HG03457 (cell line): ENCODE measurements at regions not wholly inside any gene's neighbourhood (a gene's known extent, or its start where the extent isn't known, plus 50 kb on each side); places are given as distances from the start of the nearest gene placed in this dataset.

Source experiments
- ATAC-seq: cut with Tn5 transposase; IDR thresholded peaks from one replicate; pipeline ENCODE4 v1.9.1; 2021; ENCODE audit warnings: moderate number of reproducible peaks; ENCODE audit not compliant: unreplicated experiment

DNA sequence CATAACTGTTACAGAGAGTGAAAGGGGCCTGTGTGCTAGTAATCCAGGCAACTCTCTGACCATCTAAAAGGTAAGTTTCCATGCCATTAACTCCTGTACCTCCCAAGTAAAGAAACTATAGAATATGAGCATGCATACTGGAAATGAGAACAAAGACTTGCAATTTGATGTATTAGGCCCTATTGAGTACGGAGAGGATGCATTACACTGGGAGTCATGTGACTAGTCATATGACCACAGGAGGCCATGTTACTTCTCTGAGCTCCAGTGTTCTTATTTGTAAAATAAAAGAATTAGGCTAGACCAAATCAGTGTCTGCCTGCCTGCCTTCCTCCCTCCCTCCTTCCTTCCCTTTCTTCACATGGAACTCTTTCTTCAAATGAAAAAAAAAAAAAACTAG lies 440.1 kb upstream of the CCDC196 start:
- no peak for ATAC-seq

DNA sequence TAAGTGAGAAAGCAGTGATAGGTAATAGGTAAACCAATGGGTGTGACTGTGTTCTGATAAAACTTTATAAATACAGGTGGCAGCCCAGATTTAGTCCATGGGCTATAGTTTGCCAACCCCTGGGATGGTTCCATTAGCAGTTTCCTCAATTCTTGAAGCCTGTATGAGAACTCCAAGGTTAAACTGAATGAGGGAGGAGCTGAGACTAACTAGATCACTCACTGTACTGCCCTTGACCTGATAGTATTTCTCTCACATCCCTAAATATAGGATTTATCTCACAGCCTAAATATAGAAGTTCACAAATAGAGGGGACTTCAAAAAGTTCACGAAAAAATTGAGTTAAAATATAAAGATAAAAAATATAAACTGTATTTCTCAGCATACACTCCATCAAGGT lies 439.6 kb upstream of the CCDC196 start:
- ATAC-seq, result no peak

DNA sequence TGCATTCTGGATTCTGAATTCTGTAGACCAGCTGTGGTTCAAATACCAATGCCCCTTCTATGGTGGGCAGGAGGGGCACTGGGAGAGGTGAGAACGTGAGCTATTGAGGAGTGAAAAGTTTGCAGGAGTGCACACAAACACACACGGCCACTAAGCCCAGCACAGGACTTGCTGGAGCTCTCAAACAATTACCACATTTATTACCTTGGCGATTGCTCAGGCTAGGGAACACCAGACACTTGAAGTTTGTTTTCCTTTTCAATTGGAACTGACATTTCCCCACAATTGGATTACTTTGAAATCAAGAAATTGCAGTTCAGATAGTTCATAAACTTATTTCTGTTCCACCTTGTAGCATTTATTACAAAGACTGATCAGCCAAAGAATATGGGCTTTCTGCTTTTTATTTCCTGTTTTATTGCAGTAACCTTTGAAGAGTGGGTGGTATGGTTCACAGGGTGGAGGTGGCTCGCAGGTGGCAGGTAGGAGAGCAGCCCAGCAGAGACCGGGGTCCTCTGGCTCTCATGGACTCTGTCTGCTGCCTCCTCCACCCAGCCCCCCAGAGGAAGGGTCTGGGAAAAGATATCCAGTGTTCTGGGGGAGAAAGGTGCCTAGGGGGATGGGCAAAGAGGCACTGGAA lies 429.8 kb upstream of the CCDC196 start:
- no peak for ATAC-seq

DNA sequence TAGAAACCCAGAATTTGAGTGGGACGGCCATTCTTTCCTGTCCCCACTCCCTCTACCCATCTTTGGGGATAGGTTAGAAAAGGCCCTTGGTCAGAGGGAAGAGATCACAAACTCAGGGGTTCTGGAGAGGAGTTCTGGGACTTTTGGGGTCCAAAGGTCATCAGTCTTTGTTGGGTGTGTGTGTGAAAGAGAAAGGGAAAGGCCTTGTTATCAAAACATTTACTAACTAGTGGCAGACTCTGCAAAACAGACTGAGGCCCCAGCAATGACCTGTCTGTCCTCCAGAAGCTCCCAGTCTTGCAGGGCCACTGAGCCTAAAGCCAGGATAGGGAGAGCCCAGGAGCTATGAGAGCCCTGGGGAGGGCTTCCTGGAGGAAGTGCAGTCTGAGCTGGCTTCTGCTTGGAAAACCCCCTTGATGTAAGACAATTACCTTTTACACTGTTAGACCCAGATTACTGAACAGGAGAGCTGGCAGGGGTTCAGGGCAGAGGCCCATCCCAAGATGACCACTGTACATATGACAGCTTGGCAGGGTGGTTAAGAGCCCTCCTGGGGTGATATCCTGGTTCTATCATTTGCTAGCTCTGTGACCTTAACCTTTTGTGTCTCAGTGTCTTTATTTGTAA lies 429.1 kb upstream of the CCDC196 start:
- no peak for ATAC-seq

DNA sequence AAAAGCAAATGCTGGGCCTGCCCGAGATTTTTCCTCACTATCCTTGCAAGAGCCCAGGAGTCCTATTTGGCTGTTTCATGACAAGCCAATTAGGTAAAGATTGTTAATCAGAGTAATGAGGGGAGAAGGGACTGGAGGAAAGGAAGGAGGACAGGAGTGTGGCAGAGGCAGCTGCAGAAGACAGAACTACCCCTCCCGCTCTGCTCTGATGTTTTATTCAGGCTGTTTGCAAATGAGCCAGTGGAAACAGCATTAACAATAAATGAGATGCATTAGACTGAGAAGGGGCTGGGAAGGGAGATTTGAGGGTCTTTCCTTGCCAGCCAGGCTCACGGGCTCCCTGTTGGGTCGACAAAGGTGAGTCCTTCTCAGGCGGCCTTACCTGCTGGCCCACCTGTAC lies 421.0 kb upstream of the CCDC196 start:
- ATAC-seq, result no peak

DNA sequence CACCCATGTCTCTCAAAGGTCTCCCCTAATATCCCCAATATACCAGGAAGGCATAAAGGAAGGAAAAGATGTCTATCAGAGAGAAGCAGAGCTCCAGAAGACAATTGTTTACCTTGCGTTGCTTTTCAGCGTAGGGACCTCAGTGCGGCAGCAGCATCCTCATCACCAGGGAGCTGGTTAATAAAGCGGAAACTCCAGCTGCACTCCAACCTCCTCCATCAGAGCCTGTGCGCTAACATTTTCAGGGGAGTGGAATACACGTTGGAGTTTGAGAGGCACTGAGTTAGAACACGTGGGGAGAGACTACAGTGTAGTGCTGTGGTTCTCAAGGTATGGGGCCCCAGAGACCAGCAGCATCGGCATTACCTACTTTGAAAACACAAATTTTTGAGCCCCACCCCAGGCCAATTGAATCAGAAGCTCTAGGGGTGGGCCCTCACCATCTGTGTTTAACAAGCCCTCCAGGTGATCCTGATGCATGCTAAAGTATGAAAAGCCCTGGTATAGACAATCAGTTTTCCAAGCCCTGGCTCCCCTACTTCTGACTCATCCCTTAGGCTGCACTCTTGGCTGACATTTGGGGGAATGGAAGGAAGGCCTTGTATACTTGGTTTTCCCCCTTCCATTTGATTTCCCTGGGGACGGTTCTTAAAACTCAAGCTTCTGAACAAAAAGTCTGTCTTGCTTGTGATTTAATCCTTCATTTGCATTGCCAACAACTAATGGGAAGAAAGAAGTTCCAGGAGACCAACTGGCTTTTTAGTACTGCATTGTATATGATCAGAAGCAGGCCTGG lies 419.0 kb upstream of the CCDC196 start:
- ATAC-seq, result no peak

DNA sequence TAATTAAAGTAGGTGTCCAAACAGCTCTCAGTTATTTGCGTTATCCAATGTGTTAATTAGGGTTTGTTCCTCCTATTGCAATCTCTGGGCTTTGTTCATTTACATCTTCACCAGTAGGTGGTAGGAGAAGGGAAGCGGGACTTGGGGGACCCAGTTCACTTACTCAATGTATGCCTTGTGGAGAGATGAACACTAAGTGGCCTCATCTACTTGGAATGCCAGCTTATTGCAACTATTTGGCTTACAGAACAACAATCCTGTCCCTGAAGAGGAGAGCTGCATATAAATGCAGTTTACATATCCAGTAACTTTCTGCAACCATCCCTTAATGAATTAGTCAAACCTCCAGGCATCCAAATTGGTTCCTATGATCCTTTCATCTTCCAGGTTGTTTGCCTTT lies 417.1 kb upstream of the CCDC196 start:
- no peak for ATAC-seq

DNA sequence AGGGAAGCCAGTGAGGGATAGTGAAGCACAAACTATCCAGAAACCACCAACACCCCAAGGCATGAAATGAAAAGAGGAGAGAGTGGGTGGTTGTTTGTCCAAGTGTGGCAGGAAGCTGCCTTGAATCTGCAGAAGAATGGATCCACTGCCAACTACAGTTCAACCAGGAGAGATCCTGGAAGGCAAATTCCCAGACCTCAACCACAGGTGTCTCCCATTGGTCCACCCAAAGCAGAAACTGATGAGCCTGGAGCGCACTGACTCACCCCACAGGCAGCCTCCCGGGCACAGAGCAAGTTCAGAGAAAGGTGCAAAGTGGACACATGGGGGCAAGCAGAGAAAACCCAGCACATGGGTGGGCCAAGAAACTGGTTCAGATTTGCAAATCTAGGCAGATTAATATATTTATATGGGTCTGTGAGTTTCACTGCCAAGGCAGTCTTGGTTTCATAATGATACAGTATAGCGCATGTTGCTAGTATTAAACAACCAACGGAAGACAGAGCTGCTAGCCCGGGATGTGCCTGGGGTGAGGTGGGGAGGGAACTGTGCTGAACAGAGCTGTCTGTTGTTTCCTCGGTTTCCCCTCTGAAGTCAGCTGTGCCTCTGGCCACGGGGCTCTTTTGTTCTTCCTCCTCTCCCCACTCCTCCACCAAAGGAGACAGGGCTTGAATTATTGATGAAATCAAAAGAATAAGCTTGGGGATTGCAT lies 416.2 kb upstream of the CCDC196 start:
- ATAC-seq, result no peak

DNA sequence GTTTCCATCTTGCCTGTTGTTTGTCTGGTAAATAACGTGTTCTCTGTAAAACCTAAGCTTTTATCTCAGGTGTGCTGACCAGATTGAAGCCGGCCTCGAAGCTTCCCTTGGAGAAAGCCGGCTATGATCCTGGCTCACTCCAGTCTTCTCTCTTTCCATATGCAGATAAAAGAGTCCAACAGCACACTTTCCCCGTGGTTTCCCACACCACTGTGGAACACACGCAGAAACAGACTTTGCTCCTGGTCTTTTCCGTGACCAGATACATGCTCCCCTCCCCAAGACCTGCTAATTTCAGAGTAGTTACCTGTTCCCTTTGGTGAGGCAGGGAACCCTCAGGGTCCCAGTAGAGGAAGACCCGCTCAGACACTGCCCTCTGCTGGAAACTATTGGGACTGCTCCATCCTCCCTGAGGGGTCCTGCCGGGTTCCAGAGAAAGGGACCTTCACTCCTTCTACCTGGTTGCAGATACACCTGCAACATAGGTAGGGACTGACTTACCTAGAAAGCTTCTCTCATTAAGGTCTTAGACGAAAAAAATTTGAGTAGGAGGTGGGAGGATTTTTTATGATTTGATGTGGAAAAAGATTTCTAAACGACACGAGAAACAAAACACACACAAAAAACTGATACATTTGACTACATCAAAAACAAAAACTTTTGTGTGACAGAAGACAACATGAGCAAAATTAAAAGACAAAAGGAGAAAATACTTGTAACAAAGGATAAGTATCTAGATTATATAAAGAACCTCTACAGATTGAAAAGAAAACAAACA lies 415.4 kb upstream of the CCDC196 start:
- no peak for ATAC-seq

DNA sequence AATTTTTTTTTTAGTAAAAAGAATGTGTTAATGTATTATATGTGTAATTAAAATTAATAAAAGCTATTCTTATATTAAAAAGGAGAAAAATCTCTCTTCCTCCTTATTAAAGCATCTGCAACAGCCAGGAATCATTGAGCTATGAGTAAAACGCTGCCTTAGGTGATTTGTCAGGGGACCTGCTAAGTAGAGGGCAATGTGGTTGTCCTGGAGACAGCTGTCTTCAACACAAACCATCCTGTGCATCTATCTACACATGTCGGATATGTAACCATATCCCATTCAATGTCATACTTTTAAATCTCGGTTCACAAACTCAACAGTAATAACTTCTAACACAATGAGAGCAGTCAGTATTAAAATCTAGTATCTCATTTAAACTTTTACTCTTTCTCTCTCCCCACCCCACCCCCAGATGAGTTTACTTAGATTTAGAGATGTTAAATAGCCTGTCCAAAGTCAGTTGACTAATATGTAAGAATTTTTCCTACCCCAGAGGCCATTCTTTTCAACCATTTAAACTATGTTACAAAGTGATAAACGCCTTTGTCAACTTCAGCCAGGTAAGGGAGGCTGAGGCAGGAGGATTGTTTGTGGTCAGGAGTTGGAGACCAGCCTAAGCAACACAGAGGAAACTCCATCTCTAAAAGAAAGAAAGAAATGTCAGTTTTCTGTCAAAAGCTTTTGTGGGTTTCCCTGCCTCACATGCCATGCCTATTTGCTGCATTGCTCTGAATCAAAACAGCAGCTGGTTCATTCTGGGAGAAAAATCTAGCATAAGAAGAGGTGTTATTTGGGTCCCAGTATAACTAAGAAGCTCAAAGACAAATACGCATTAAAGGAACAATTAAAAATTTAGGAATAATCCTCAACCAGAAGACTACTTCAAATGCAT lies 413.7 kb upstream of the CCDC196 start:
- no peak for ATAC-seq

DNA sequence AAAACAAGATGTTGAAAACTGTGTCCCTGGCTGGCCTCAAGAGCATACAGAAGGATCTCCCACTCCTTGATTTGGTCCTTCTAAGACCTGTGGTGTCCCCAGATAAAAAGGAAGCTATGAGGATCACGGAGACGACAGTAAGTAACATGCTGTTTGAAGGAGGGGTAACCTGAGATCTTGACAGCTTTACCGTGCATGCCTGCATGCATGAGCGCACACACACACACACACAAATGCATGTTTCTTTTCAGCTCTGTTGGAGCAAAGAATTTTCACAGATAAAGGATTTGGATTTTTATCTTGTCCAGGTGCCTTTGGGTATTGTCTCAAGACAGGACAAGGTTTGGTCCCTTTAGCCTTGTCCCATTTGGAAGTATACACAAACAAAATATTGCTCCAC lies 411.6 kb upstream of the CCDC196 start:
- ATAC-seq, result no peak

DNA sequence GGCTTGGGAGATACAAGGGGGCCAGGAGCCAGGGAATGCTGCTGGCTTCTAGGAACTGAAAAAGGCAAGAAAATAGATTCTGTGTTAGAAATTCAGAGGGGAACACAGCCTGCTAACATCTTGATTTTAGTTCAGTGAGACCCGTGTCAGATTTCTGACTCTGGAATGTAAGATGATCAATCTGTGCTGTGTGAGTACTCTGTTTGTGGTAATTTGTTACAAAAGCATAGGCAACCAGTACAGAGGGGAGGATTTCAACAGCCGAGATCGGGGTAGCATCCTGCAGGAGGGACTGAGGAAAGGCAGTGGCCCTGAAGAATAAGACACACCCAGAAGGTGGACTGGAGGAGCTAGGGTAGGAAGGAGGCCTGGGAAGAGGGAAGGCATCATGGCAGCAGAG lies 410.0 kb upstream of the CCDC196 start:
- no peak for ATAC-seq

DNA sequence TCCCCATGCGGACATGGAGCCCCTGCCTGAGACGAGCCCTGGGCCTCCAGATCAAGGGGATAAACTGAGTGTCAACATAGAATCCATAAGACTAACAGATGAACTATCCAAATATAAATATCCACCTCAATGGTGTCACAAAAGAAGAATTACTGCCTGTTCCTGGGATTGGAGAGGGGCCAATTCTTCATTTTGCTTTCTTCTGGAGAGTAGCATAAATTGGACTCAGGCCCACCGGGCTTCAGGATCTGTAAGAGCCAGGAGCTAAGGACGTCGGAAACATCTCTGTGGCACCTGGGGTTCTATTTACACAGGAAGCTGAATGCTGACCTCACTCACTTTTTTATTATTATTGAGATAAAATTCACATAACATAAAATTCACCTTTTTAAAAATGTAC lies 408.2 kb upstream of the CCDC196 start:
- ATAC-seq, result no peak

DNA sequence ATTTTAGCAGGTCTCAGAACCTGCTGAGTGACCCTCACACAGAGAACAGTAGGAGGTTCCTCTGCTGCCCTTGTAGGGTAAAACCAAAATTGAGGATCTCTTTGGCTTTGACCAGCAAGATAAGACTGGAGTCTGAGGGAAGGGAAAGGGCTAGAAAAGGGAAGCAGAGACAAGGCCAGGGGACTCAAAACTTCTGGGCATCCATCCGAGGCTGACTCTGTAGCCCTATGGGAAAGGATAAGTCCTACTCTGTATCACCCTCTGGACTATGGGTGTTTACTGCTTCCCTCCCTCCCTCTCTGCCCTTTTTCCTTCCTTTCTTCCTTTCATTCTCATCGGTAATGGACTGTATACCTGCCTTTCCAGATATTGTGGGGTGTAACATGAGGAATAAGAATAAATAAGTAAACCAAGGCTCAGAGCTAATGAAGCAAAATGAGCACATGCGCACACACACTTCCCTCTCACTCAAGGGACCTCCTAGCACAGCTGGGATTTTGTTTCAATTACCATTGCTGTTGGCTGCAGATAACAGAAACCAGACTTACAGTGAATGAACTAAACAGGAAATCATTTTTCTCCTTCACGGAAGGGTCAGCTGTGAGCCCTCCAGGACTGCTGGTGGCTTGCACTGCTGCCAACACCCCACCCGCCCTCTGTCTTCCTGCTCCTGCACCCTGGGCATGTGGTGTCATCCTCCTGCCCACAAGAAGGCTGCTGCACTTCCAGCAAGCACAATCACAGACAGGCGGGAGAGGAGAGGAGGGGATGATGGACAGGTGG lies 404.4 kb upstream of the CCDC196 start:
- no peak for ATAC-seq

DNA sequence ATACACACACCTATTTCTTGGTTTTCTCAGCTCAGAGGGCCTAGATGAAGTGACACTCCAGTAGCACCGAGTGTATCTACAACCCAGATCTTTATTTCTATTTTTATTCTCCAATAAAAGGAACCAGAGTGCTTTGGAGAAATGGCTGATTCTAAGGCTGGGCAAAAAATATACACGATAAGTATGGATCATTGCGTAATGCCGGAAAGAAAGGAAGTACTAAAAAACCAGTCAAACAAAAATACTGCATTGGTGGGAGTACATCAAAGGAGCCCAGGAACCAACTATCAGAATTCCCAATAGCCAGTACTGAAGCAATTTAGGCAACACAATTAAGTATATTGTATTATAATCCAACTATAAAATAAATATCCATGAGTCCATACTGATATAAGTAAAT lies 400.9 kb upstream of the CCDC196 start:
- ATAC-seq, result no peak

DNA sequence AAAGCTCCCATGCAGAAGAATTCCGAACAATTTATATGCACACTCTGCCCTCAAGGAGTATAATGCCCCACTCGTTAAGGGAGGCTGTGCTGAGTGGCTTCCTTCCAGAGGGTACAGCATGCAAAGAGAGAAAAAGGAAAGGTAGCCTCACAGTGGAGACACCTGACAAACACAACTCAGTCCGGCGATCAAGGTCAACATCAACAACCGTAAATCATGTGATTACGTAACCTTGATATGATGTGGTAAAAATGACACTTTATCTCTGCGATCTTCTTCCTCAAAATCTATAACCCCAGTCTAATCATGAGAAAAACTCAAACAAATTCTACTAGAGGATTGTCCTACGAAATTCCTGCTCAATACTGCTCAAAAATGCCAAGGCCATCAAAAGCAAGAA lies 400.5 kb upstream of the CCDC196 start:
- ATAC-seq, result no peak

DNA sequence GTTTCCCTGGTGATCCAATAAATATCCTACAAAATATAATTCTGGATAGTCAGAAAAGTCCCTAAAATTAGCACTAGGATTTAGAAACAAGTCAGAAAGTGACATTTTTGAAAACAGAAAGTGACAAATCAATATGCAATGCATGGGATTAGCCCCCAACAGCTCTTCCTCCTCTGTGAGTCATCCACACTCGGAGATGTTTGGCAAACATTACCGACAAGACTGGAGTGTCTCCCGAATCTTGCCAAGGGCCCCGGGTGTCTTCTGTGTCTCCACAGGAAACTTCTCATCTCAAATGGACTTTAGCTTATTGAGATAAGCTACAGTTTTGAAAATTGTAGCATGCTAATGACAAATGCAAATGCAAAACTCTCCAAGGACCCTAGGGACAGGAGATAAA lies 398.9 kb upstream of the CCDC196 start:
- ATAC-seq, result no peak

DNA sequence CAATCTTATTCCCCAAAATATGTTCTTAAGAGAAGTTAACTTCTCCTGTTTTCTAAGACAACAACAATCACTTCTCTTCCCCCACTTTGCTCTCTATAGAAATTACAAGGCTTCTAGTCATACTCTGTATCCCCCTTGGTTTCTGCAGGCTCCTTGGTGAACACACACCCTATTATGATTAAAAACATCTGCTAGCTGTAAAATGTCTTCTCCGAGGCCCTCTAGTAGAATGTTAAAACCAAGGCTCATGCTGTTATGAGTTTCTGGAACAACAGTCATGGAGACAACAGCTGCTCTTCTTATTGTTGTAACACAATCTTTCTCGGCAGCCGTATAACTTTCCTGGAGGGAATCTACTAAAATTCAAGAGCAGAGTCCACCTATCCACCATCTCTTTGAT lies 397.5 kb upstream of the CCDC196 start:
- no peak for ATAC-seq

DNA sequence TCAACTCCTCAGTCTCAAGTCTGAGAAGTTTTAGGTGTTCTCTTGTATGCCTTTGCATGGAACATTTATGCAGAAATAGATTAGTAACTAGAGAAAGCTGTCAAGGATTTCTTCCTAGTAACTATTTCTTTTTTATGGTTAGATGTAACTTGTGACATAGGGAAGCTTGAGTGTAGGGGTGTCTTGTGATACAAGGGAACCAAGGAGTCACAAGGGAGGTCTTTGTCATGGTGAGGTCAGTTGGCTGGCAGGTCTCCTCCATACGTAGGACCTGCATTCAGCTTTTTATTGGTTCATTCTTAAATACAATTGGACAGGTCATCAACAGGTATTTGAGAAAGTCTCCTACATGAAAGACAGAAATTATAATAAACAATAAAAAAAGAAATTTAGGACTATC lies 394.0 kb upstream of the CCDC196 start:
- no peak for ATAC-seq
